Osteoblast (primary cell): ENCODE measurements at regions not wholly inside any gene's neighbourhood (a gene's known extent, or its start where the extent isn't known, plus 50 kb on each side); places are given as distances from the start of the nearest gene placed in this dataset.

Experiments
- DNase-seq: peaks from one replicate; pipeline ENCODE4 v3.0.0; 2011; ENCODE audit warnings: low spot score, mixed read lengths; ENCODE audit not compliant: insufficient read length; ENCODE audit errors: missing footprints
- H2AFZ ChIP-seq: 2 replicates; pipeline ENCODE4 v1.6.0; 2011; ENCODE audit warnings: mild to moderate bottlenecking, low read length
- H3K27ac ChIP-seq: 2 replicates; pipeline ENCODE4 v1.5.1; 2011; ENCODE audit warnings: mild to moderate bottlenecking, low read depth, low read length, moderate library complexity
- H3K27me3 ChIP-seq: 2 replicates; pipeline ENCODE4 v1.6.0; 2012; ENCODE audit warnings: mild to moderate bottlenecking, control low read depth, inconsistent platforms, low read length, moderate library complexity; ENCODE audit not compliant: insufficient read depth
- H3K36me3 ChIP-seq: 2 replicates; pipeline ENCODE4 v1.5.1; 2011; ENCODE audit warnings: mild to moderate bottlenecking, low read length, control low read depth, moderate library complexity; ENCODE audit not compliant: insufficient read depth
- H3K4me1 ChIP-seq: 2 replicates; pipeline ENCODE4 v1.5.1; 2011; ENCODE audit warnings: mild to moderate bottlenecking, low read length, control low read depth, moderate library complexity; ENCODE audit not compliant: insufficient read depth
- H3K4me2 ChIP-seq: 2 replicates; pipeline ENCODE4 v1.6.0; 2011; ENCODE audit warnings: mild to moderate bottlenecking, low read length; ENCODE audit not compliant: insufficient read depth
- H3K4me3 ChIP-seq: fragments of 200-600 bp; sonication (generic); 3 replicates; pipeline ENCODE4 v1.5.1; 2012; ENCODE audit warnings: mild to moderate bottlenecking, low read length, inconsistent platforms; ENCODE audit not compliant: insufficient read depth
- H3K79me2 ChIP-seq: 2 replicates; pipeline ENCODE4 v1.6.0; 2012; ENCODE audit warnings: mild to moderate bottlenecking, low read length, control low read depth, inconsistent platforms; ENCODE audit not compliant: insufficient read depth
- H3K9me3 ChIP-seq: 2 replicates; pipeline ENCODE4 v1.5.1; 2011; ENCODE audit warnings: low read depth, low read length, control low read depth
- H4K20me1 ChIP-seq: 2 replicates; pipeline ENCODE4 v1.6.0; 2012; ENCODE audit warnings: mild to moderate bottlenecking, low read length, control low read depth; ENCODE audit not compliant: insufficient read depth
- TF ChIP-seq, protein P1 (sequence below): IDR thresholded peaks from 2 replicates; pipeline ENCODE4 v1.5.1; 2011; ENCODE audit warnings: mild to moderate bottlenecking, low read depth, low read length, moderate library complexity; ENCODE audit errors: extremely low read depth

- Histone ChIP-seq H3K4me3 (no peak overlapping the region), H3K36me3 (no peaks in the 10 kb centered on the region), H3K9me3 (no peaks in the 10 kb centered on the region), H3K27me3 (no peaks in the 10 kb centered on the region), H3K79me2 (no peaks in the 10 kb centered on the region), H3K27ac (no peak overlapping the region), H4K20me1 (no peaks in the 10 kb centered on the region), H3K4me1 (no peaks in the 10 kb centered on the region), H3K4me2 (no peak overlapping the region), H2AFZ (no peak overlapping the region)
- DNase-seq: no peak
- TF ChIP-seq, protein P1, sequence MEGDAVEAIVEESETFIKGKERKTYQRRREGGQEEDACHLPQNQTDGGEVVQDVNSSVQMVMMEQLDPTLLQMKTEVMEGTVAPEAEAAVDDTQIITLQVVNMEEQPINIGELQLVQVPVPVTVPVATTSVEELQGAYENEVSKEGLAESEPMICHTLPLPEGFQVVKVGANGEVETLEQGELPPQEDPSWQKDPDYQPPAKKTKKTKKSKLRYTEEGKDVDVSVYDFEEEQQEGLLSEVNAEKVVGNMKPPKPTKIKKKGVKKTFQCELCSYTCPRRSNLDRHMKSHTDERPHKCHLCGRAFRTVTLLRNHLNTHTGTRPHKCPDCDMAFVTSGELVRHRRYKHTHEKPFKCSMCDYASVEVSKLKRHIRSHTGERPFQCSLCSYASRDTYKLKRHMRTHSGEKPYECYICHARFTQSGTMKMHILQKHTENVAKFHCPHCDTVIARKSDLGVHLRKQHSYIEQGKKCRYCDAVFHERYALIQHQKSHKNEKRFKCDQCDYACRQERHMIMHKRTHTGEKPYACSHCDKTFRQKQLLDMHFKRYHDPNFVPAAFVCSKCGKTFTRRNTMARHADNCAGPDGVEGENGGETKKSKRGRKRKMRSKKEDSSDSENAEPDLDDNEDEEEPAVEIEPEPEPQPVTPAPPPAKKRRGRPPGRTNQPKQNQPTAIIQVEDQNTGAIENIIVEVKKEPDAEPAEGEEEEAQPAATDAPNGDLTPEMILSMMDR: no peak
Observed at GRCh38 chr22:49461674-49462073, 366.0 kb downstream of the BRD1 start.

DNA sequence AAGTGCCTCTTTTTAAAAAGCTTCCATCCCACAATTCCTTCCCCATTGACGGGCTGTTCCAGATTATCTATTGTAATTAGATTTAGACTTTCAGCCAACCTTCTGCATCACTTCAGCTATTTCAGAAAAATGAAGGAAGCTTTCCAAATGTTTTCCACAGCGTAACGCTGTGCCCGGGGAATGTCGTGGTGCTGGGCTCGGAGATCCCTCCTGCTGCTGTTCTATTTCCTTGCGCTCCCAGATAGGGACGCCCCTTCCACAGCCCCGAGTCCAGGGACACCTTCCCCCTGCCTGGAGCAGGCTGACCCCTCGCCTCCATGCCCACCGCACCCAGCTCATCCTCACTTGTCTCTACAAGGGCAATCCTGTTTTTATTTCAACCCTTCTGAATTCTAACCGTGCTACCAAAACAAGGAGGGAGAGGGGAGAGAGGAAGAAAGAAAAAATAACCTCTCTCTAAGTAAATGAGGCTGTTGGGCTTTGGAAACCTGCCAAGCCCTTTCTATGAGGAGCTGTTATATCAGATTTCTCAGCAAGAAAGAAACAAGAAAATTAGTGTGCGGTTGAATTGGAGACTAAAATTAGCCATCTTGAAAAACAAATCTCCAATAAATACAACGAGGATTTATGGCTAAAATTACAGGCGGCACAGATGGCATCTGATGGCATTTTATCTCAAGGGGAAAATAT, 366.9 kb downstream of the BRD1 start:
- Histone ChIP-seq H3K9me3 (no peaks in the 10 kb centered on the region), H3K79me2 (no peaks in the 10 kb centered on the region), H3K4me1 (no peaks in the 10 kb centered on the region), H4K20me1 (no peaks in the 10 kb centered on the region), H3K27ac (no peak overlapping the region), H3K4me3 (no peak overlapping the region), H3K27me3 (no peaks in the 10 kb centered on the region), H3K36me3 (no peaks in the 10 kb centered on the region), H2AFZ (no peak overlapping the region), H3K4me2 (no peak overlapping the region)
- DNase-seq: peak; percentile 23
- TF ChIP-seq, protein P1: no peak

DNA sequence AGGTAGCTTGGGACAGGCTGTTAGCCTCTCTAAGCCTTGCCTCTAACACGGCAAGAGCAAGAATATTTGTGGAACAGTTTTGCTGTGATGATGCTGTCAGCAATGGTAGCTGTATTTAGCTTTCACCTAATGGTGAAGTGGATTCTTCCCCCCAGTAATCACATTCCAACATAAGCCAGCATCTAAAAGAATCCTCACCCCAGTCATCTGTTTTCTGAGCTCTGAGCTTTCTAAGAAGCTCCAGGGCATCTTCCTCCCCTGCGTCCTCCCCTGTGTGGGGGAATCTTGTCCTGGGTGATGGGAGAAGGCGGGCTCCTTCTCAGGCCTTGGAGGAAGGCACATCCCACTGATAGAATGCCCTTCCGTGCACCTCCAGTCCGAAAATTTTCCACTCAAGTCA, 367.6 kb downstream of the BRD1 start:
- Histone ChIP-seq H4K20me1 (no peaks in the 10 kb centered on the region), H3K9me3 (no peaks in the 10 kb centered on the region), H3K27ac (no peak overlapping the region), H3K36me3 (no peaks in the 10 kb centered on the region), H3K4me2 (no peak overlapping the region), H3K79me2 (no peaks in the 10 kb centered on the region), H3K4me3 (no peak overlapping the region), H3K27me3 (no peaks in the 10 kb centered on the region), H2AFZ (no peak overlapping the region), H3K4me1 (no peaks in the 10 kb centered on the region)
- TF ChIP-seq, protein P1: no peak
- DNase-seq: peak; percentile 76

- TF ChIP-seq, protein P1: no peak
- no peaks in the 10 kb centered on the region for H3K4me1 ChIP-seq
- DNase-seq: no peak
- H3K27me3 ChIP-seq: no peaks in the 10 kb centered on the region
- no peak overlapping the region for H3K4me3 ChIP-seq
- no peak overlapping the region for H3K4me2 ChIP-seq
- no peaks in the 10 kb centered on the region for H4K20me1 ChIP-seq
- H3K36me3 ChIP-seq: no peaks in the 10 kb centered on the region
- H3K79me2 ChIP-seq: no peaks in the 10 kb centered on the region
- H2AFZ ChIP-seq: no peak overlapping the region
- H3K9me3 ChIP-seq: no peaks in the 10 kb centered on the region
- H3K27ac ChIP-seq: no peak overlapping the region
Observed at GRCh38 chr22:49458708-49459099, 369.0 kb downstream of the BRD1 start.
